ENCODE measurements at regions not wholly inside any gene's neighbourhood (a gene's known extent, or its start where the extent isn't known, plus 50 kb on each side); places are given as distances from the start of the nearest gene placed in this dataset.

GRCh38 chrX:149992918-149993317 lies 54.6 kb upstream of the EOLA2 start:
- H3K27me3 ChIP-seq (ENCODE audit: control insufficient read depth in 2 of 2, insufficient read depth in 2 of 2, low read length in 2 of 2) = no peaks in the 10 kb centered on the region
- no peak for DNase-seq
- ChIA-PET POLR2A (no interaction called here), CTCF (no interaction called here)
- no peaks in the 10 kb centered on the region for H3K9me3 ChIP-seq (ENCODE audit: control insufficient read depth in 2 of 3, low read length in 3 of 3)
- H3K27ac ChIP-seq (ENCODE audit: low read depth, low read length) = no peak overlapping the region
- intact Hi-C loops (cut with micrococcal nuclease) = no loop called here
- ATAC-seq = no peak
- H3K4me1 ChIP-seq (ENCODE audit: control insufficient read depth in 2 of 2, insufficient read depth in 2 of 2, low read length in 2 of 2) = no peaks in the 10 kb centered on the region
- peaks cover 0 to 3% (median 0%) of the 10 kb centered on the region in 11 donors for H3K9me3 Mint-ChIP-seq
- H3K27me3 Mint-ChIP-seq = no peaks in the 10 kb centered on the region
- H3K36me3 Mint-ChIP-seq = peaks cover 0 to 12% (median 10%) of the 10 kb centered on the region in 5 donors
- H3K36me3 ChIP-seq (ENCODE audit: control insufficient read depth in 2 of 3, insufficient read depth in 3 of 3, low read length in 3 of 3) = peaks cover 0 to 7% (median 0%) of the 10 kb centered on the region in 3 experiments
- no peak overlapping the region for H3K27ac Mint-ChIP-seq
- peaks cover 0 to 3% (median 0%) of the 10 kb centered on the region in 7 donors for H3K4me1 Mint-ChIP-seq
- H3K4me3 Mint-ChIP-seq = no peak overlapping the region
- no peak overlapping the region for H3K4me3 ChIP-seq (ENCODE audit: low read length)

- DNase-seq (no peak), ATAC-seq (no peak)
- no peak overlapping the region for H3K4me3 ChIP-seq (ENCODE audit: low read length)
- intact Hi-C loops (cut with micrococcal nuclease) = no loop called here
- H3K27me3 ChIP-seq (ENCODE audit: control insufficient read depth in 2 of 2, insufficient read depth in 2 of 2, low read length in 2 of 2) = no peaks in the 10 kb centered on the region
- H3K4me1 Mint-ChIP-seq = peaks cover 0 to 1% (median 0%) of the 10 kb centered on the region in 7 donors
- CTCF ChIA-PET = no interaction called here
- no peak overlapping the region for H3K4me3 Mint-ChIP-seq
- H3K27ac Mint-ChIP-seq = peak overlapping the region in 1 of 9 donors; percentile 55
- H3K9me3 ChIP-seq (ENCODE audit: control insufficient read depth in 2 of 3, low read length in 3 of 3) = no peaks in the 10 kb centered on the region
- peaks cover 0 to 16% (median 14%) of the 10 kb centered on the region in 5 donors for H3K36me3 Mint-ChIP-seq
- peaks cover 0 to 3% (median 0%) of the 10 kb centered on the region in 11 donors for H3K9me3 Mint-ChIP-seq
- no peaks in the 10 kb centered on the region for H3K27me3 Mint-ChIP-seq
- H3K27ac ChIP-seq (ENCODE audit: low read depth, low read length) = no peak overlapping the region
- H3K4me1 ChIP-seq (ENCODE audit: control insufficient read depth in 2 of 2, insufficient read depth in 2 of 2, low read length in 2 of 2) = no peaks in the 10 kb centered on the region
- H3K36me3 ChIP-seq (ENCODE audit: control insufficient read depth in 2 of 3, insufficient read depth in 3 of 3, low read length in 3 of 3) = peaks cover 0 to 8% (median 0%) of the 10 kb centered on the region in 3 experiments
- POLR2A ChIA-PET = no interaction called here
Observed at GRCh38 chrX:149993989-149994388, 55.7 kb upstream of the EOLA2 start.

- peaks cover 0 to 3% (median 0%) of the 10 kb centered on the region in 11 donors for H3K9me3 Mint-ChIP-seq
- DNase-seq (no peak), ATAC-seq (no peak)
- Histone ChIP-seq H3K27me3 (ENCODE audit: control insufficient read depth in 2 of 2, insufficient read depth in 2 of 2, low read length in 2 of 2) (no peaks in the 10 kb centered on the region), H3K4me1 (ENCODE audit: control insufficient read depth in 2 of 2, insufficient read depth in 2 of 2, low read length in 2 of 2) (no peaks in the 10 kb centered on the region), H3K9me3 (ENCODE audit: control insufficient read depth in 2 of 3, low read length in 3 of 3) (no peaks in the 10 kb centered on the region), H3K27ac (ENCODE audit: low read depth, low read length) (no peak overlapping the region), H3K36me3 (ENCODE audit: control insufficient read depth in 2 of 3, insufficient read depth in 3 of 3, low read length in 3 of 3) (peaks cover 0 to 8% (median 0%) of the 10 kb centered on the region in 3 experiments), H3K4me3 (ENCODE audit: low read length) (no peak overlapping the region)
- H3K4me3 Mint-ChIP-seq = no peak overlapping the region
- intact Hi-C loops (cut with micrococcal nuclease) = no loop called here
- POLR2A ChIA-PET = no interaction called here
- CTCF ChIA-PET = no interaction called here
- no peaks in the 10 kb centered on the region for H3K4me1 Mint-ChIP-seq
- H3K36me3 Mint-ChIP-seq = peaks cover 0 to 19% (median 14%) of the 10 kb centered on the region in 5 donors
- H3K27ac Mint-ChIP-seq = no peak overlapping the region
- H3K27me3 Mint-ChIP-seq = no peaks in the 10 kb centered on the region
Observed at GRCh38 chrX:149996515-149996914, 58.2 kb upstream of the EOLA2 start.

GRCh38 chrX:150005027-150005426 lies 66.7 kb upstream of the EOLA2 start:
- Mint-ChIP-seq H3K9me3 (no peaks in the 10 kb centered on the region), H3K4me1 (no peaks in the 10 kb centered on the region), H3K36me3 (peaks cover 0 to 4% (median 0%) of the 10 kb centered on the region in 5 donors), H3K27me3 (no peaks in the 10 kb centered on the region), H3K4me3 (no peak overlapping the region), H3K27ac (no peak overlapping the region)
- Histone ChIP-seq H3K4me3 (ENCODE audit: low read length) (no peak overlapping the region), H3K36me3 (ENCODE audit: control insufficient read depth in 2 of 3, insufficient read depth in 3 of 3, low read length in 3 of 3) (no peaks in the 10 kb centered on the region), H3K4me1 (ENCODE audit: control insufficient read depth in 2 of 2, insufficient read depth in 2 of 2, low read length in 2 of 2) (no peaks in the 10 kb centered on the region), H3K27ac (ENCODE audit: low read depth, low read length) (no peak overlapping the region), H3K9me3 (ENCODE audit: control insufficient read depth in 2 of 3, low read length in 3 of 3) (no peaks in the 10 kb centered on the region), H3K27me3 (ENCODE audit: control insufficient read depth in 2 of 2, insufficient read depth in 2 of 2, low read length in 2 of 2) (no peaks in the 10 kb centered on the region)
- intact Hi-C loops (cut with micrococcal nuclease) = no loop called here
- POLR2A ChIA-PET = no interaction called here
- DNase-seq (no peak), ATAC-seq (no peak)
- CTCF ChIA-PET = no interaction called here

- no peak overlapping the region for H3K27ac Mint-ChIP-seq
- H3K36me3 Mint-ChIP-seq = peaks cover 0 to 4% (median 0%) of the 10 kb centered on the region in 5 donors
- no peaks in the 10 kb centered on the region for H3K4me1 Mint-ChIP-seq
- no peaks in the 10 kb centered on the region for H3K9me3 ChIP-seq (ENCODE audit: control insufficient read depth in 2 of 3, low read length in 3 of 3)
- H3K27me3 Mint-ChIP-seq = no peaks in the 10 kb centered on the region
- ChIA-PET POLR2A (no interaction called here), CTCF (interaction anchor here (0.6 kb wide), 1 partner anchor 1075 kb away, joined by 5 read pairs; no protein-coding TSS in a partner anchor)
- no peaks in the 10 kb centered on the region for H3K27me3 ChIP-seq (ENCODE audit: control insufficient read depth in 2 of 2, insufficient read depth in 2 of 2, low read length in 2 of 2)
- H3K36me3 ChIP-seq (ENCODE audit: control insufficient read depth in 2 of 3, insufficient read depth in 3 of 3, low read length in 3 of 3) = no peaks in the 10 kb centered on the region
- intact Hi-C loops (cut with micrococcal nuclease) = no loop called here
- H3K9me3 Mint-ChIP-seq = no peaks in the 10 kb centered on the region
- H3K4me3 ChIP-seq (ENCODE audit: low read length) = no peak overlapping the region
- ATAC-seq = no peak
- H3K4me3 Mint-ChIP-seq = no peak overlapping the region
- H3K27ac ChIP-seq (ENCODE audit: low read depth, low read length) = no peak overlapping the region
- no peak for DNase-seq
- no peaks in the 10 kb centered on the region for H3K4me1 ChIP-seq (ENCODE audit: control insufficient read depth in 2 of 2, insufficient read depth in 2 of 2, low read length in 2 of 2)
Observed at GRCh38 chrX:150007356-150007755, 69.1 kb upstream of the EOLA2 start.

GRCh38 chrX:150012647-150013381 lies 74.5 kb upstream of the EOLA2 start:
- Mint-ChIP-seq H3K27ac (no peak overlapping the region), H3K36me3 (no peaks in the 10 kb centered on the region), H3K9me3 (no peaks in the 10 kb centered on the region), H3K27me3 (no peaks in the 10 kb centered on the region), H3K4me1 (peaks cover 0 to 2% (median 0%) of the 10 kb centered on the region in 7 donors), H3K4me3 (no peak overlapping the region)
- Histone ChIP-seq H3K9me3 (ENCODE audit: control insufficient read depth in 2 of 3, low read length in 3 of 3) (no peaks in the 10 kb centered on the region), H3K4me1 (ENCODE audit: control insufficient read depth in 2 of 2, insufficient read depth in 2 of 2, low read length in 2 of 2) (no peaks in the 10 kb centered on the region), H3K36me3 (ENCODE audit: control insufficient read depth in 2 of 3, insufficient read depth in 3 of 3, low read length in 3 of 3) (no peaks in the 10 kb centered on the region), H3K4me3 (ENCODE audit: low read length) (no peak overlapping the region), H3K27me3 (ENCODE audit: control insufficient read depth in 2 of 2, insufficient read depth in 2 of 2, low read length in 2 of 2) (no peaks in the 10 kb centered on the region), H3K27ac (ENCODE audit: low read depth, low read length) (no peak overlapping the region)
- POLR2A ChIA-PET = no interaction called here
- intact Hi-C loops (cut with micrococcal nuclease) = no loop called here
- DNase-seq (no peak), ATAC-seq (no peak)
- CTCF ChIA-PET = no interaction called here

GRCh38 chrX:150014525-150014924 lies 76.2 kb upstream of the EOLA2 start:
- Mint-ChIP-seq H3K36me3 (peaks cover 0 to 6% (median 0%) of the 10 kb centered on the region in 5 donors), H3K9me3 (no peaks in the 10 kb centered on the region), H3K27ac (no peak overlapping the region), H3K27me3 (no peaks in the 10 kb centered on the region), H3K4me1 (peaks cover 0 to 3% (median 0%) of the 10 kb centered on the region in 7 donors), H3K4me3 (no peak overlapping the region)
- Histone ChIP-seq H3K9me3 (ENCODE audit: control insufficient read depth in 2 of 3, low read length in 3 of 3) (no peaks in the 10 kb centered on the region), H3K36me3 (ENCODE audit: control insufficient read depth in 2 of 3, insufficient read depth in 3 of 3, low read length in 3 of 3) (no peaks in the 10 kb centered on the region), H3K27ac (ENCODE audit: low read depth, low read length) (no peak overlapping the region), H3K27me3 (ENCODE audit: control insufficient read depth in 2 of 2, insufficient read depth in 2 of 2, low read length in 2 of 2) (no peaks in the 10 kb centered on the region), H3K4me3 (ENCODE audit: low read length) (no peak overlapping the region), H3K4me1 (ENCODE audit: control insufficient read depth in 2 of 2, insufficient read depth in 2 of 2, low read length in 2 of 2) (no peaks in the 10 kb centered on the region)
- CTCF ChIA-PET = no interaction called here
- no peak for DNase-seq
- POLR2A ChIA-PET = no interaction called here
- intact Hi-C loops (cut with micrococcal nuclease) = no loop called here
- no peak for ATAC-seq
